Right atrium auricular region (tissue), 2 donors: ENCODE measurements at regions not wholly inside any gene's neighbourhood (a gene's known extent, or its start where the extent isn't known, plus 50 kb on each side); places are given as distances from the start of the nearest gene placed in this dataset.

ENCODE experiments used
- DNase-seq: peaks from one replicate; pipeline ENCODE4 v3.0.0-alpha.2; 2019; ENCODE audit warnings: low spot score
- H3K27ac ChIP-seq, 2 donors: fragments of 200-600 bp; sonication (generic); 1 replicate in 1 of 2; 2 replicates in 1 of 2; pipeline ENCODE4 v1.5.1; 2016 to 2019
- H3K27me3 ChIP-seq, 2 donors: fragments of 200-600 bp; sonication (generic); one replicate each; pipeline versions ENCODE4 v1.5.1 to v1.6.0; 2017 to 2019
- H3K36me3 ChIP-seq: fragments of 200-600 bp; sonication (generic); one replicate; pipeline ENCODE4 v1.5.1; 2016
- H3K4me1 ChIP-seq, 2 donors: fragments of 200-600 bp; sonication (generic); one replicate each; pipeline versions ENCODE4 v1.5.1 to v1.6.0; 2017 to 2019
- H3K4me3 ChIP-seq, 2 donors: fragments of 200-600 bp; sonication (generic); 1 replicate in 1 of 2; 2 replicates in 1 of 2; pipeline ENCODE4 v1.5.1; 2017 to 2019; ENCODE audit warnings: mild to moderate bottlenecking in 1 of 2, moderate library complexity in 1 of 2
- H3K9me3 ChIP-seq, 2 donors: fragments of 200-600 bp; sonication (generic); one replicate each; pipeline ENCODE4 v1.5.1; 2019
- CTCF ChIP-seq, 2 donors: fragments of 200-600 bp; sonication (generic); IDR thresholded peaks; one replicate each; pipeline ENCODE4 v1.5.1; 2019; ENCODE audit warnings: antibody characterized with exemption in 2 of 2

- no peaks in the 10 kb centered on the region for H3K36me3 ChIP-seq
- no peaks in the 10 kb centered on the region for H3K27me3 ChIP-seq
- H3K9me3 ChIP-seq, result peaks cover 0 to 17% of the 10 kb centered on the region in 2 donors
- no peak for TF ChIP-seq CTCF (IDR thresholded peaks at IDR 0.05)
- DNase-seq, result no peak
- no peak overlapping the region for H3K4me3 ChIP-seq
- no peak overlapping the region for H3K27ac ChIP-seq
- no peaks in the 10 kb centered on the region for H3K4me1 ChIP-seq
These were observed 96.5 kb downstream of the CYP26B1 start for GRCh38 chr2:72051204-72051603.

- H3K4me1 ChIP-seq, result no peaks in the 10 kb centered on the region
These were observed 96.9 kb downstream of the CYP26B1 start for GRCh38 chr2:72050734-72051133.

DNA sequence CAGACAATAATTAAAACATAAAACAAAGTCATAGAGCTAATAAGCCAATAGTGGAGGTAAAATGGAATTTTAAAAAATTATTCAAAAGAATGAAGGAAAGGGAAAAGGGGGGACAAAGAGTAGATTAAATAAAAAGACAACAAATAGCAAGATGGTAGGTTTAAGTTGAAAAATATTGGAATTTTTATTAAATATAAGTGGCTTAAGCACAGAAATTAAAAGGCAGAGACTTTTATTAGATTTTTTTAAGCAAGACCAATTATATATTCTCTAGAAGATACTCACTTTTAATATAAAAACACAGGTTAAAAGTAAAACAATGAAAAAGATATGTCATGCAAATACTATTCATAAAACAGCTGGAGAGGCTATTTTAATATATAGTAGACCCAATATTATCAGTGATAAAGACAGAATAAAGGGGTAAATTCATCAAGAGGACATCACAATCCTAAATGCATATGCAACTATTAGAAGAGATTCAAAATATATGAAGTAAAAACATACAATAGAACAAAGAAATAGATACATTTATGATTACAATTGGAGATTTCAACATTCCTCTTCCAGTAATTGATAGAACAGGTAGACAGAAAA lies 98.7 kb downstream of the CYP26B1 start:
- peaks cover 0 to 32% of the 10 kb centered on the region in 2 donors for H3K9me3 ChIP-seq
- H3K27me3 ChIP-seq, result no peaks in the 10 kb centered on the region
- no peaks in the 10 kb centered on the region for H3K4me1 ChIP-seq
- no peak for TF ChIP-seq CTCF (IDR thresholded peaks at IDR 0.05)
- DNase-seq, result no peak
- H3K36me3 ChIP-seq, result no peaks in the 10 kb centered on the region
- no peak overlapping the region for H3K27ac ChIP-seq
- H3K4me3 ChIP-seq, result no peak overlapping the region

More at GRCh38 chr2:72050734-72051133, 96.9 kb downstream of the CYP26B1 start:
- Histone ChIP-seq H3K27ac (no peak overlapping the region), H3K36me3 (no peaks in the 10 kb centered on the region), H3K27me3 (no peaks in the 10 kb centered on the region), H3K4me3 (no peak overlapping the region), H3K9me3 (peaks cover 0 to 21% of the 10 kb centered on the region in 2 donors)
- TF ChIP-seq CTCF (IDR thresholded peaks at IDR 0.05), result no peak
- DNase-seq, result no peak

GRCh38 chr2:72043985-72044384 lies 103.7 kb downstream of the CYP26B1 start:
- no peaks in the 10 kb centered on the region for H3K4me1 ChIP-seq
- no peak for DNase-seq
- no peak overlapping the region for H3K27ac ChIP-seq
- H3K27me3 ChIP-seq, result no peaks in the 10 kb centered on the region
- no peak overlapping the region for H3K4me3 ChIP-seq
- H3K36me3 ChIP-seq, result no peaks in the 10 kb centered on the region
- peaks cover 0 to 29% of the 10 kb centered on the region in 2 donors for H3K9me3 ChIP-seq
- no peak for TF ChIP-seq CTCF (IDR thresholded peaks at IDR 0.05)

DNA sequence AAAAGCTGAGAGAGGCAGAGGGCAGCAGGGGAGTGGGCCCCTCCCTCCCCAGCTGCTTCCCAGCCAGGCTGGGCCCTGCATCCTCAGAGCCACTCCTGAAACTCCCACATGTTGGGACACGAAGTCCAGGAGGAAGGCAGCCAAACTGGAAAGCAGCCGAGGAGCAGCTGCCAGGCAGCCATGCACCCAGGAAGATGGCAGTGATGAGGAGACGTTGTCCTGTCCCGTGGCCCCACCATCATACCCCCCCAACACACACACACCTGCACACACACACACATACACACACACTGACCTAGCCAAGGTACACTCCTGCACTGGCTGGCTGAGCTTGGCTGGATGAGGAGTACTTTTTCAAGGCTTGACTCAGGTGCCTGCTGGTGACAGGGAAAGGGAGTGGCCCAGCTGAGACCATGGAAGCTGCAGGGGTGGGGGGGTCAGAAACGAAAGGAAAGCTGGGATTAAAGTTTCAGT lies 106.0 kb downstream of the CYP26B1 start:
- no peak overlapping the region for H3K27ac ChIP-seq
- no peaks in the 10 kb centered on the region for H3K4me1 ChIP-seq
- no peak for DNase-seq
- H3K27me3 ChIP-seq, result no peaks in the 10 kb centered on the region
- H3K36me3 ChIP-seq, result no peaks in the 10 kb centered on the region
- TF ChIP-seq CTCF (IDR thresholded peaks at IDR 0.05), result no peak
- no peak overlapping the region for H3K4me3 ChIP-seq
- H3K9me3 ChIP-seq, result peaks cover 0 to 16% of the 10 kb centered on the region in 2 donors
